ENCODE measurements at regions not wholly inside any gene's neighbourhood (a gene's known extent, or its start where the extent isn't known, plus 50 kb on each side); places are given as distances from the start of the nearest gene placed in this dataset.

DNA sequence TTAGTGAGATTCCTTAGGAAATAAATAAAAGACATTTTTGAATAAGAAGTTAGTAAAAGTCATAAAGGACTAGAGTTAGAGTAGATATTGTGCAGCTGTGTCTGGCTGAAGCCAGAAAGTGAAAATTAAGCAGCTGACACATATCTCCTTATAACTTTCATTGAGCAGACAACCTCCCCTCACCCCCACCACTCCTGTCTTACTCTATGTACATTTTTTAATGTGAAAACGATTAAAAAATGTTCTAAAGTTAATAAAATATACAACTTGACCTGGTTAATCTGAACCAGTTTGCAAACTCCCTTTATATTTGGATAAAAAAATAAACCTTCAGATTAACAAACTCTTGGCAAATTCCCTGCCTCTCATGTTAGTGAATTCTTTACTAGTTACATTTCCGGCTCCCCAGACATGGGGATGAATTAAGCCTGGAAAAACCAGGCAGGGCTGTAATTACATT is 462.8 kb downstream of the MEIS1 start:
- TF ChIP-seq, protein P1, sequence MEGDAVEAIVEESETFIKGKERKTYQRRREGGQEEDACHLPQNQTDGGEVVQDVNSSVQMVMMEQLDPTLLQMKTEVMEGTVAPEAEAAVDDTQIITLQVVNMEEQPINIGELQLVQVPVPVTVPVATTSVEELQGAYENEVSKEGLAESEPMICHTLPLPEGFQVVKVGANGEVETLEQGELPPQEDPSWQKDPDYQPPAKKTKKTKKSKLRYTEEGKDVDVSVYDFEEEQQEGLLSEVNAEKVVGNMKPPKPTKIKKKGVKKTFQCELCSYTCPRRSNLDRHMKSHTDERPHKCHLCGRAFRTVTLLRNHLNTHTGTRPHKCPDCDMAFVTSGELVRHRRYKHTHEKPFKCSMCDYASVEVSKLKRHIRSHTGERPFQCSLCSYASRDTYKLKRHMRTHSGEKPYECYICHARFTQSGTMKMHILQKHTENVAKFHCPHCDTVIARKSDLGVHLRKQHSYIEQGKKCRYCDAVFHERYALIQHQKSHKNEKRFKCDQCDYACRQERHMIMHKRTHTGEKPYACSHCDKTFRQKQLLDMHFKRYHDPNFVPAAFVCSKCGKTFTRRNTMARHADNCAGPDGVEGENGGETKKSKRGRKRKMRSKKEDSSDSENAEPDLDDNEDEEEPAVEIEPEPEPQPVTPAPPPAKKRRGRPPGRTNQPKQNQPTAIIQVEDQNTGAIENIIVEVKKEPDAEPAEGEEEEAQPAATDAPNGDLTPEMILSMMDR (IDR thresholded peaks at IDR 0.05) = no peak
- TF ChIP-seq EZH2 (IDR thresholded peaks at IDR 0.05; ENCODE audit: borderline replicate concordance, insufficient read depth, low read depth, low read length, poor library complexity, severe bottlenecking) = no peak
